Tibial nerve (tissue), 4 donors: ENCODE measurements at regions not wholly inside any gene's neighbourhood (a gene's known extent, or its start where the extent isn't known, plus 50 kb on each side); places are given as distances from the start of the nearest gene placed in this dataset.

Experiments
- EP300 ChIP-seq, 2 donors: sonication (generic); formaldehyde crosslinking; IDR thresholded peaks; one replicate each; pipeline ENCODE4 v1.6.1; 2017; ENCODE audit warnings: antibody characterized with exemption in 2 of 2, mild to moderate bottlenecking in 1 of 2
- POLR2A ChIP-seq, 2 donors: fragments of 450-650 bp; IDR thresholded peaks; one replicate each; pipeline ENCODE4 v1.6.1; 2017; ENCODE audit warnings: antibody characterized with exemption in 2 of 2, mild to moderate bottlenecking in 2 of 2, moderate library complexity in 2 of 2
- TF ChIP-seq, protein P1 (sequence below), 5 experiments: fragments of 200-600 bp in 3 of 5; fragments of 450-650 bp in 2 of 5; sonication (generic) in 3 of 5; IDR thresholded peaks; one replicate each; pipeline ENCODE4 v1.5.1; 2016 to 2019; ENCODE audit warnings: antibody characterized with exemption in 5 of 5, mild to moderate bottlenecking in 3 of 5, moderate library complexity in 2 of 5

DNA sequence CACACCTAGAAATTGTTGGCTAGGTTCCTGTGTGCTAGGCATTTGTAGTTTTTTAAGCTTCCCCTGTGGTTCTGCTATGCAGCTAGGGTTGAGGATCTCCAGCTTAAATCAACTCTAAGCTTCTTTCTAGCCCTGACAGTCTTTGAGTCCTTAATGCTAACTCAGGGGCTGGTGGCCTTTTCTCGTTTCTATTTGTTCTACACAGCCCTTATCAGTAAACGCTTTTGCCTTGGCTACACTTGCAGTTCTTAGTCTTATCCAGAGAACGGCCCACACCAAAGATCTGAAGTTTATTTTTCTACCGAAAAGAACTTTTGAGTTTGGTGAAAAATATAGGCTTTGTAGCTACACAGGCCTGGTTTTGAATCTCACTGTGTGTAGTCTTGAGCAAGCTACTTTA, 212.0 kb downstream of the DHX15 start:
- TF ChIP-seq, protein P1, sequence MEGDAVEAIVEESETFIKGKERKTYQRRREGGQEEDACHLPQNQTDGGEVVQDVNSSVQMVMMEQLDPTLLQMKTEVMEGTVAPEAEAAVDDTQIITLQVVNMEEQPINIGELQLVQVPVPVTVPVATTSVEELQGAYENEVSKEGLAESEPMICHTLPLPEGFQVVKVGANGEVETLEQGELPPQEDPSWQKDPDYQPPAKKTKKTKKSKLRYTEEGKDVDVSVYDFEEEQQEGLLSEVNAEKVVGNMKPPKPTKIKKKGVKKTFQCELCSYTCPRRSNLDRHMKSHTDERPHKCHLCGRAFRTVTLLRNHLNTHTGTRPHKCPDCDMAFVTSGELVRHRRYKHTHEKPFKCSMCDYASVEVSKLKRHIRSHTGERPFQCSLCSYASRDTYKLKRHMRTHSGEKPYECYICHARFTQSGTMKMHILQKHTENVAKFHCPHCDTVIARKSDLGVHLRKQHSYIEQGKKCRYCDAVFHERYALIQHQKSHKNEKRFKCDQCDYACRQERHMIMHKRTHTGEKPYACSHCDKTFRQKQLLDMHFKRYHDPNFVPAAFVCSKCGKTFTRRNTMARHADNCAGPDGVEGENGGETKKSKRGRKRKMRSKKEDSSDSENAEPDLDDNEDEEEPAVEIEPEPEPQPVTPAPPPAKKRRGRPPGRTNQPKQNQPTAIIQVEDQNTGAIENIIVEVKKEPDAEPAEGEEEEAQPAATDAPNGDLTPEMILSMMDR (IDR thresholded peaks at IDR 0.05), result no peak
- TF ChIP-seq POLR2A (IDR thresholded peaks at IDR 0.05) (no peak), EP300 (IDR thresholded peaks at IDR 0.05) (no peak)
